ENCODE measurements at regions not wholly inside any gene's neighbourhood (a gene's known extent, or its start where the extent isn't known, plus 50 kb on each side); places are given as distances from the start of the nearest gene placed in this dataset.
"Not testable (repeated sequence)": the region's sequence is repeated elsewhere in the genome, so short reads cannot be mapped to it uniquely, and the experiment has no call there.

GRCh38 chr3:193822492-193823212 lies 229.6 kb downstream of the OPA1 start:
- DNase-seq (ENCODE audit: insufficient read length, low spot score) (no peak), FAIRE-seq (no peak)
- TF ChIP-seq PAX5 (IDR thresholded peaks at IDR 0.05; ENCODE audit: insufficient read depth, low read length, severe bottlenecking): no peak
- TF ChIP-seq SPI1 (IDR thresholded peaks at IDR 0.05; ENCODE audit: low read depth, low read length): no peak
- no peak for TF ChIP-seq POLR2AphosphoS5 (IDR thresholded peaks at IDR 0.05; ENCODE audit: low read depth, low read length)
- no peak for TF ChIP-seq POLR2A (IDR thresholded peaks at IDR 0.05; ENCODE audit: low read depth, low read length)
- TF ChIP-seq TAF1 (IDR thresholded peaks at IDR 0.05; ENCODE audit: low read depth, low read length): no peak
- TF ChIP-seq POU2F2 (IDR thresholded peaks at IDR 0.05; ENCODE audit: low read depth, low read length): no peak

DNA sequence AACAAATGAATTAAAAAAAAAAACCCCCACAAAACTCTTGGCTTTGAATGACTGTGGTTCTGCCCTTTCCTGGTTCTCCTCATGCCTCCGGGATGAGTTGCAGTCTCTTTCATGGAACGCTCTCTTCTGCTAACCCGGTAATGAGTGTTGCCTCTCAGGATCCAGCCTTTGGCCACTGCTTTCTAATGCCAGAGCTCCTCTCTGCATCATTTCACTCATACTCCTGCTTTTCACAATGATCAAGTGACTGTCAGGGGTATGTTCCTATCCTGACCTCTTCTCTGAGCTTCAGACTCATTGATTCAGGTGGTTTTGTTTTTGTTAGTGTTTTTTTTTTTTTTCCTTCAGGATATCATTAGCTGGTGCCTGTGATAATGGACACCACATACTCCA lies 230.2 kb downstream of the OPA1 start:
- not testable (repeated sequence) for FAIRE-seq; DNase-seq (ENCODE audit: insufficient read length, low spot score)

GRCh38 chr3:193824365-193824764 lies 231.4 kb downstream of the OPA1 start:
- TF ChIP-seq POLR2AphosphoS5 (IDR thresholded peaks at IDR 0.05; ENCODE audit: low read depth, low read length) (no peak), TAF1 (IDR thresholded peaks at IDR 0.05; ENCODE audit: low read depth, low read length) (no peak), POU2F2 (IDR thresholded peaks at IDR 0.05; ENCODE audit: low read depth, low read length) (no peak), SPI1 (IDR thresholded peaks at IDR 0.05; ENCODE audit: low read depth, low read length) (no peak), POLR2A (IDR thresholded peaks at IDR 0.05; ENCODE audit: low read depth, low read length) (no peak), PAX5 (IDR thresholded peaks at IDR 0.05; ENCODE audit: insufficient read depth, low read length, severe bottlenecking) (no peak)
- no peak for DNase-seq (ENCODE audit: insufficient read length, low spot score)
- FAIRE-seq: no peak

GRCh38 chr3:193825617-193826016 lies 232.6 kb downstream of the OPA1 start:
- no peak for FAIRE-seq
- DNase-seq (ENCODE audit: insufficient read length, low spot score): no peak
- TF ChIP-seq PAX5 (IDR thresholded peaks at IDR 0.05; ENCODE audit: insufficient read depth, low read length, severe bottlenecking) (no peak), POU2F2 (IDR thresholded peaks at IDR 0.05; ENCODE audit: low read depth, low read length) (no peak), TAF1 (IDR thresholded peaks at IDR 0.05; ENCODE audit: low read depth, low read length) (no peak), POLR2AphosphoS5 (IDR thresholded peaks at IDR 0.05; ENCODE audit: low read depth, low read length) (no peak), POLR2A (IDR thresholded peaks at IDR 0.05; ENCODE audit: low read depth, low read length) (no peak)

GRCh38 chr3:193826159-193826795 lies 233.3 kb downstream of the OPA1 start:
- FAIRE-seq: no peak
- TF ChIP-seq TAF1 (IDR thresholded peaks at IDR 0.05; ENCODE audit: low read depth, low read length) (no peak), POU2F2 (IDR thresholded peaks at IDR 0.05; ENCODE audit: low read depth, low read length) (no peak), POLR2AphosphoS5 (IDR thresholded peaks at IDR 0.05; ENCODE audit: low read depth, low read length) (no peak), PAX5 (IDR thresholded peaks at IDR 0.05; ENCODE audit: insufficient read depth, low read length, severe bottlenecking) (no peak), POLR2A (IDR thresholded peaks at IDR 0.05; ENCODE audit: low read depth, low read length) (no peak), SPI1 (IDR thresholded peaks at IDR 0.05; ENCODE audit: low read depth, low read length) (no peak)

GRCh38 chr3:193827040-193827669 lies 234.1 kb downstream of the OPA1 start:
- no peak for DNase-seq (ENCODE audit: insufficient read length, low spot score)
- FAIRE-seq: no peak
- TF ChIP-seq TAF1 (IDR thresholded peaks at IDR 0.05; ENCODE audit: low read depth, low read length) (no peak), POLR2A (IDR thresholded peaks at IDR 0.05; ENCODE audit: low read depth, low read length) (no peak), SPI1 (IDR thresholded peaks at IDR 0.05; ENCODE audit: low read depth, low read length) (no peak), POLR2AphosphoS5 (IDR thresholded peaks at IDR 0.05; ENCODE audit: low read depth, low read length) (no peak), POU2F2 (IDR thresholded peaks at IDR 0.05; ENCODE audit: low read depth, low read length) (no peak), PAX5 (IDR thresholded peaks at IDR 0.05; ENCODE audit: insufficient read depth, low read length, severe bottlenecking) (no peak)

More at GRCh38 chr3:193826159-193826795, 233.3 kb downstream of the OPA1 start:
- no peak for DNase-seq (ENCODE audit: insufficient read length, low spot score)

DNA sequence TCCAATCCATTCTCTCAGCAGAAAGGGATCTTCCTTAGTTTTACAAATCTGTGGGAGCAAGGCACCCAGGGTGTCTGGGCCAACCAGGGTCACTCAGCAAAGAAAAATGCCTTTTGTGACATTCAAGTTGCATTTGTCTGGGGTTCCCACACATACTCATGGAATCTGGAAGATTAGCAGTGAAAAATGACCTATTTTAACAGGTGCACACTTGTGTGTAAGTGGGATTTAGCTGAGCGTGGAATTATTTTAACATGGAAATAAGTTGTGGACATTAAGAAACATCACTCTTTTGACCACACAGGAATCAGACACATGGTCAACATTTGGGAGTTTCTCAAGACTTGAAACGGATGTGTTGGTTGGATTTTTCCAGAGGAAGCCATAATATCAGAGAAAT lies 234.9 kb downstream of the OPA1 start:
- no peak for DNase-seq (ENCODE audit: insufficient read length, low spot score)
- no peak for FAIRE-seq
- TF ChIP-seq POU2F2 (IDR thresholded peaks at IDR 0.05; ENCODE audit: low read depth, low read length): no peak
- no peak for TF ChIP-seq POLR2AphosphoS5 (IDR thresholded peaks at IDR 0.05; ENCODE audit: low read depth, low read length)
- TF ChIP-seq POLR2A (IDR thresholded peaks at IDR 0.05; ENCODE audit: low read depth, low read length): no peak
- no peak for TF ChIP-seq SPI1 (IDR thresholded peaks at IDR 0.05; ENCODE audit: low read depth, low read length)
- TF ChIP-seq PAX5 (IDR thresholded peaks at IDR 0.05; ENCODE audit: insufficient read depth, low read length, severe bottlenecking): no peak
- TF ChIP-seq TAF1 (IDR thresholded peaks at IDR 0.05; ENCODE audit: low read depth, low read length): no peak

GRCh38 chr3:193828477-193828876 lies 235.5 kb downstream of the OPA1 start:
- DNase-seq (ENCODE audit: insufficient read length, low spot score): no peak
- no peak for TF ChIP-seq POU2F2 (IDR thresholded peaks at IDR 0.05; ENCODE audit: low read depth, low read length)
- no peak for TF ChIP-seq POLR2AphosphoS5 (IDR thresholded peaks at IDR 0.05; ENCODE audit: low read depth, low read length)
- TF ChIP-seq PAX5 (IDR thresholded peaks at IDR 0.05; ENCODE audit: insufficient read depth, low read length, severe bottlenecking): no peak
- no peak for TF ChIP-seq POLR2A (IDR thresholded peaks at IDR 0.05; ENCODE audit: low read depth, low read length)
- TF ChIP-seq SPI1 (IDR thresholded peaks at IDR 0.05; ENCODE audit: low read depth, low read length): no peak
- TF ChIP-seq TAF1 (IDR thresholded peaks at IDR 0.05; ENCODE audit: low read depth, low read length): no peak
- no peak for FAIRE-seq

DNA sequence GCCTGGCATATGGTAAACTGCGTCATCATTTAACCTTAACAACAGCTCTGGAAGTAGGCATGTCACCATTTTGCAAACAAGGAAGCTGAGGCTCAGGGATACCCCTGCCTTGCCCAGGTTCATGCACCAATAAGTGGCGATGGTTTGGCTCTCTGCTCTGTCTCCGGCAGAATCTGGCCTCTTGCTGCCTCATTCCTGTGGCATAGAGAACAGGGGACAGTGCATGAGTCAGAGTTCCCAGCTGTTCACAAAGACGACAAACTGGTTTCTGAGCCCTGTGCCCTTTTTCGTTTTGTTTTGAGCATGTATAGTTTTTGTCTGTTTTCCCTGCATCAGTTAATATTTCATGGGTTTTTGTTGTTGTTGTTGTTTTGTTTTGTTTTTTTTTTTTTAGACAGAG lies 236.8 kb downstream of the OPA1 start:
- DNase-seq (ENCODE audit: insufficient read length, low spot score) (no peak), FAIRE-seq (no peak)

More for the DNA sequence above, 236.8 kb downstream of the OPA1 start:
- no peak for TF ChIP-seq PAX5 (IDR thresholded peaks at IDR 0.05; ENCODE audit: insufficient read depth, low read length, severe bottlenecking)
- TF ChIP-seq TAF1 (IDR thresholded peaks at IDR 0.05; ENCODE audit: low read depth, low read length): no peak
- TF ChIP-seq POU2F2 (IDR thresholded peaks at IDR 0.05; ENCODE audit: low read depth, low read length): no peak
- no peak for TF ChIP-seq POLR2A (IDR thresholded peaks at IDR 0.05; ENCODE audit: low read depth, low read length)
- no peak for TF ChIP-seq POLR2AphosphoS5 (IDR thresholded peaks at IDR 0.05; ENCODE audit: low read depth, low read length)
